GM19328 (cell line): ENCODE measurements at regions not wholly inside any gene's neighbourhood (a gene's known extent, or its start where the extent isn't known, plus 50 kb on each side); places are given as distances from the start of the nearest gene placed in this dataset.

ENCODE experiments used
- ATAC-seq: cut with Tn5 transposase; IDR thresholded peaks from one replicate; pipeline ENCODE4 v1.9.1; 2021; ENCODE audit warnings: mild to moderate bottlenecking, moderate library complexity; ENCODE audit not compliant: unreplicated experiment

DNA sequence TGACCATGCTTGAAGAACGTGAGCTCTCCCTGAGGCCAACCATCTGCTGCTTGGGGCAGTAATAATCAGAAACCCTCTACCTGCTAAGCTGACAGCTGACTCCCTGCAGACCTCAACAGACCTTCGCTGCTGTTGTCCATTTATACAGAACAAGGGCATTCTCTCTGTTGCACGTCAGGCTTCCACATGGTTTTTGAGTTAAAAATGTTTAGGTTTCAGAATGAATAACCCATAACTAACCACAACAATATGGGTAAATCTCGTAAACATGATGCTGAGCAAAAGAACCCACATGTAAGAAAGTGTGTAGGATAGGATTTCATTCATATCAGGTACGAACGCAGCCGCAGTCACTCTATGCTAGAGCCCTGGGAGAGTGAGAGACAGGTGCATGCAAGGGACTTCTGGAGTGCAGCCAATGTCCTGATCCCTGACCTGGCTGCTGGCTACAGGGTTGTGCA is 348.5 kb downstream of the MED10 start:
- no peak for ATAC-seq

DNA sequence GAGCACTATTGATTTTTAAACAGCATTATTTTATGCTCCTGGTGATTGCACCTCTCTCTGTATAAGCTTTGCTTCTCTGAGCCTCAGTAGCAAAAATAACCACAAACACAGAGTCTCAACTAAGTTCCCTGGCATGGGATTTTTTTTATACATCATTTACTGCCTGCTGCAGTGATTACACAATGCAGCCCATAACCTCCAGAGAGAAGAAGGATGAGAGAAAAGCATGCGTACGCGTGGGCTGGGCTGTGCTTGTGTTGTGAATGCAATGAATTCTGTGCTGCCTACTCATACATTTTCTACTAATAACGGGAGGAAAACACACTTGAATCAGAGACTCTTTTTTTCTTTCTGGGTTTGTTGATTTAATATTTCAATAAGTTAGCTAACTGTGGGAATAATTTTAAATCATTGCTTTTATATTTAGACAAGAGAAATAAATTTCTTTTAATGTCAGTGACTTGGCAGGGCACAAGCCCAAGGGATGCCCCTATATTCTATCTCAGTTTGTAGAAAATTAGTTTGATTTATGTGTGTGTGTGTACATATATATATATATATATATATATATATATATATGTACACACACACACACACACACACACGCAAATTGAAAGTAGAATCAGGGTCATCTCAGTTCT is 351.5 kb downstream of the MED10 start:
- ATAC-seq = no peak

DNA sequence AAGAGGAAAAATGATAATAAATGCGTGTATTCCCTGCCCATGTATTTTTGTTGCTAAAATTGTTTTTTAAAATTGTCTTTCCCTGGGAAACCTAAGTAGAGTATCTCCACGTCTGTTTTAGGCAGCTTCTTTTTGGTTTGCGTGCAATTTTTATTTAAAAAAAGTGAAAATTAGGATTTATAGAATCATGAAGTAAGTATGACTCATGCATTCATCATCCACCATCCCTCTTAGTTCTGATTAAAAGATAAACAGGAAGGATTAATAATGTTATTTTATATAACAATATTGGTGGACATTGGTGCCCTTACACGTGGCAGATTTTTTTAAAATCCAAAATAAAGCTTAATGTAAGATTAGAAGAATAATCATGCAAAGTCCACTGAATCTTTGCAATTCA is 358.7 kb downstream of the MED10 start:
- ATAC-seq = no peak

DNA sequence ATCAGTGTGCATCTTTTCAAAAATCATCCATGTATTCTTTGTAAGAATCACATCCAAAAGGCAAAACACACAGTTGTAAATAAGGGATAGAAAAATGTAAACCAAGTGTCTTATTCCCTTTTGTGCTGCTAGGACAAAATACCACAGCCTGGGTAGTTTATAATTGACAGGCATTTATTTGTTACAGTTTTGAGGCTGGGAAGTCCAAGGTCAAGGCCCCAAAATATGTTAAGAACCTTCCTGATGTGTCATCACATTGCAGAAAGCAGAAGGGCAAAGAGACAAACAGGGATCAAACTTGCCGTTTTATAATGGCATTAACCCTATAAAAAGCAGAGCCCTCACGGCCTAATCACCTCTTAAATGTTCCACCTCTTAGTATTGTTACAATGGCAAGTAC is 364.8 kb downstream of the MED10 start:
- no peak for ATAC-seq

DNA sequence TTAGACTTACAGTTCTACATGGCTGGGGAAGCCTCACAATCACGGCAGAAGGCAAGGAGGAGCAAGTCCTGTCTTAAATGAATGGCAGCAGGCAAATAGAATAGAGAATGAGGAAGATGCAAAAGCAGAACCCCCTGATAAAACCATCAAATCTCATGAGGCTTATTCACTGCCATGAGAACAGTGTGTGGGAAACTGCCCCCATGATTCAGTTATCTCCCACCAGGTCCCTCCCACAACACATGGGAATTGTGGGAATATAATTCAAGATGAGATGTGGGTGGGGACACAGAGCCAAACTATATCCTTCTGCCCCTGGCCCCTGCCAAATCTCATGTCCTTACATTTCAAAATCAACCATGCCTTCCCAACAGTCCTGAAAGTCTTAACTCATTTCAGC is 367.1 kb downstream of the MED10 start:
- no peak for ATAC-seq

DNA sequence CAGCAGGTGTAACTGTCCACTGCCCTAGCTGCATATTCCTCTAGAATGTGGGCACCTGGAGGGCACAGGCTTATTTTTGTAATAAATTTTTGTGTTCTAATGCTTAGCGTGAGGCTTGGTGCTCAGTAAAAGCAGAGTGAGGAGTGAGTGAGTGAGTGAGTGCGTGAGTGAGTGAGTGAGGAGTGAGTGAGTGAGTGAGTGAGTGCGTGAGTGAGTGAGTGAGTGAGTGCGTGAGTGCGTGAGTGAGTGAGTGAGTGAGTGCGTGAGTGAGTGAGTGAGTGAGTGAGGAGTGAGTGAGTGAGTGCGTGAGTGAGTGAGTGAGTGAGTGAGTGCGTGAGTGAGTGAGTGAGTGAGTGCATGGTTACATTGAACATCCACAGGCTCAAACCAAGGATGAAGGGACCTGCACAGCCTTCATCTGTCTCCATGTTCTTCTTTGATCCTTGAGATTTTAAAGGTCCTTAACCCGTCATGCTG is 371.5 kb downstream of the MED10 start:
- no peak for ATAC-seq

DNA sequence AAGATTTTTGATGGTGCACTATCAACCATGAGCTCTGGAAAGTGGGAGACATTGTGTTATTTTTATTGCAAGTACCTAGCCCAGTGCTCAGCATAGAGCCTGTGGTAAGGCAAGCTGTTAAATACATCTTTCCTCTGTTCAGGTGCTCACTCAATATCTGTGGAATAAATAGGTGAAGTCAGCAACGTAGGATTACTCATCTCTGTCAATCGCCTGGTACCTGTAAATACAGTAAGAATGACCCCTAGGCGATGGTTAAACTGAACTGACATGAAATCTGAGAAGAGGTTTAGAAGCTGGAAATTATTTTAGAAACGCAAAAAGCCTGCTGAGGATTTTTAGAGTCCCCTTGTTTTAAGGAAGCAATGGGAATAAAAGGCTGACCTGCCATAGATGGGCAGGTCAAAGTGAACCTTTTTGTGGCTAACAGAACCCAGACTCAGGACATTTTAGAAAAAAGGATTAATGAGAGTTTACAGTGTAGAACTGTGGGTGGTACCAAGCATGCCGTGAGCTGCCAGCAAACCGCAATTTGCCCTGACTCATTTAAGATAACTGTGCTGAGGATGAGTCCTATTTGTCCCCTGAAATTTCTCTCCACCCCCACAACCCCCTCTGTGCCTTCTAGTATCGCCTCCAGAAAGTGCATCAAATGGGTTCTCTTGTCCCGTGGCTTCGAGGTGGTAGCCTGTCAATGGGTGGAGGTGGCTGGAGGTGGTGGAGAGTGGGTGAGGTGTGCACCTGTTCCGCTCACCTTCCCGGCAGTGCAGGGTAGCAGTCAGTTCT is 375.1 kb downstream of the MED10 start:
- ATAC-seq = no peak

DNA sequence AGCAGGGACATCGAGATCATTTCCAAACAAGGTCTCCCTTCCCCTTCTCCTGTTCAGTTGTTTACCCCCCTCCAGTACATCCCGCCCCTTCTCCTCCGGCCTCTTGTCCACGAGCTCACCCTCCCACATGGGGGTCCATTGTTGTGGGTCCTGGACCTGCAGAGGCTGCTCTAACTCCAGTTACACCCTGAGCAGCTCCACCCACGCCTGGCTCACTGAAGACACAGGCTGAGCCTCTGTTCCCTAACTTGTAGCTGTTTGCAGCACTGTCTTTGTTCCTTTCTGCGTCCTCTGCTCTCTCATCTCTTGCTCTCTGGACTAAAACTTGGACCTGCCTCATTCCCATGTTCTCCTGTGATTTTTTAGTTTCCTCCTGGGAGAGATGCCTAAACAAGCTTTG is 377.5 kb downstream of the MED10 start:
- no peak for ATAC-seq

DNA sequence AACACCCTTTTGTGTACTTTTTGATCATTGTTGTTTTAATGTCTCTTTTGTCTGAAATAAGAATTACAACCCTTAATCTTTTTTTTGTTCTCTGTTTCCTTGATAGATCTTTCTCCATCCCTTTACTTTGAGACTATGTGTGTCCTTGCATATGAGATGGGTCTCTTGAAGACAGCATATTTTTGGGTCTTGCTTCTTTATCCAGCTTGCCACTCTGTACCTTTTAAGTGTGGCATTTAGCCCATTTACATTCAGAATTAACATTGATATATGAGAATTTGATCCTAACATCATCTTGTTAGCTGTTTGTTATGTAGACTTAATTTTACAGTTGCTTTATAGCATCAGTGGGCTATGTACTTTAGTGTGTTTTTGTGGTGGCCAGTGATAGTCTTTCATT is 382.5 kb downstream of the MED10 start:
- ATAC-seq = no peak

DNA sequence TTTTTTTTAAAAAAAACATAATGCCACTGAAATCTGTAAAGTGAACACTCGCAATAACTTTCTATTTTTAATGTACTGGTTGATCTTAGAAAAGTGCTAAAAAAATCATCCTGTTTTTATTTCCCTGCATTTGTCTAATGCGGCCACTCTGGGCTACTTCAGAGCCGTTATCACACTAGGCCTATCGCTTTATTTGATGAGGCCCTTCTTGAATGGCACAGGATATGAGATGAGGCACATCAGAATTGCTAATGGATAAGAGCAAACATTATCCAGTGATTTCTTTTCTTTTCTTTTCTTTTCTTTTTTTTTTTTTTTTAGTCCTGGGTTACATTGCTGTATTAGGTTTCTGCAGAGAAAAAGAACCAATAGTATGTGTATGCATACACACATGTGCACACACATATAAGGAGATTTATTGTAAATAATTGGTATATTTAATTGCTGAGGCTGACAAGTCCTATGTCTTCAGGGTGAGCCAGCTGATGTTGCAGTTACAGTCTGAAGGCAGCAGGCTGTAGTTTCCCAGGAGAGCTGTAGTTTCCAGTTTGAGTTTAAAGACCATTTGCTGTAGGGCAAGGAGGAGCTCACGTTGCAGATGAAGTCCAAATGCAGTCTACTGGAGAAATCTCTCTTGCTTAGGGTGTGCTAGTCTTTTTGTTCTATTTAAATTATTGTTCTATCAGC is 391.7 kb downstream of the MED10 start:
- no peak for ATAC-seq

DNA sequence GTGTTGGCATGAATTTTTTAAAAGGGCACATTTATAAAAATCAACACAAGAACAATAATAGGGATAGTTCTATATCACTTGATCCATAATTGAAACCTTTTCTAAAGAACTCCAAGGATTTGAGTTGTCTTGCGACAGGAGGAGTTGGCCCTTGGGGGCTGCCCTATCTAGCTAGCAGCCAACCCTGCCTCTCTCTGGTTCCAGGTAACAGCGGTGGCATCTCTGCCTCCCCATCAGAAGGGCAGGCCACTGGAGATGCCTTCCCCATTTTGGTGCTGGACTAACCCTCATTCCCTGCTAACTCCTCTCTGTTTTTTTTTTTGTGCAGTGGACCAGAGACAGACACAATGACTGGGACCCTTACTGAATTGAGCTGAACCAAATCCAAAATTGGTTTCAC is 393.0 kb downstream of the MED10 start:
- no peak for ATAC-seq

DNA sequence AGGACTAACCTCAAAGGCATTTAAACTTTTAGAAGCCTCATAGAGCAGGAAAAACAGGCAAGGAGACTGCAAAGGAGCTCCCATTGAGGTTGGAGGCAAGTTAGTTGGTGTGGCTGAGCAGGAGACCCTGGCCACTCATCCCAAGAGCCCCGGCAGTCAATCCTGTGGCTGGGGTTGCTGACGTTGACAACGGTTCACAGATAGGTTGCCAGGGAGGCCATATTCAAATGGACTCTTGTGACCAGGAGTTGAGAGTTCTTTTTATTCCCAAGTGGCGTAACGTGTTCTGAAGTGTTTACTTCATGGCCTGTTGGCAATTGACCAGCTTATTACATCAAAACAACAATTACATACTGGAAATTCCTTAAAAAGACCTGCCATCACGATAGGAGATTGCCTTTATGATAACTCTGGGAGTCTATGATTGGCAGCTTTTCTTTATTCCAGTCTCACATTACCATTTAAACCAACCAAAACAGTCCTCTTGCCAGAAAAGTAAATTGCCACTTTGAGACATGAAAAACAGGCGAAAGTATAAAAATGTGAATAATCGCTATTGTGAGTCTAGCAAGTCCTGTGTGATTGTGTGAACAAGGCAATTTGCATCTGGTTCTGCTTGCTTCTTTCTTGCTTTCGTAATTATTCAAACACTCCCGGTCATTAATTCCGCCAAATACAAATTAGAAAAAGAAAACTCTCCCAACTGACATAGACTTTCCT is 394.9 kb downstream of the MED10 start:
- ATAC-seq = no peak

DNA sequence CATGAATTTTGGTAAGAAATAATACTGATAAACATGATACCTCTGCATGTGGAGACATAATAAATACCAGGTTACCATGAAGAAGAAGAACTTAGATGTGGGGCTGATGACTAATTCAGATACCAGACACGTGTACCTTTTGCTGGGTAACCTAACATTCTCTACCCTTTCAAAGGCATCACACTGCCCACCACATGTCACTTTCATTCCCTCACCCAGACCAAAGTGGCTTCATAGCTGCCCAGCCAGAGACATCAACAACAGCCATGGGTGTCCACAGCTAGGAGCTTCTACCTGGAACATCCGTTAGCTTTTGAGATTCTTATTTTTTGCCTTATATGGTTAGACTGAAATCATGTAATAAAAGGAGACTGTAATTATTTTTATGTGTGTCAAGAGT is 396.8 kb downstream of the MED10 start:
- no peak for ATAC-seq

DNA sequence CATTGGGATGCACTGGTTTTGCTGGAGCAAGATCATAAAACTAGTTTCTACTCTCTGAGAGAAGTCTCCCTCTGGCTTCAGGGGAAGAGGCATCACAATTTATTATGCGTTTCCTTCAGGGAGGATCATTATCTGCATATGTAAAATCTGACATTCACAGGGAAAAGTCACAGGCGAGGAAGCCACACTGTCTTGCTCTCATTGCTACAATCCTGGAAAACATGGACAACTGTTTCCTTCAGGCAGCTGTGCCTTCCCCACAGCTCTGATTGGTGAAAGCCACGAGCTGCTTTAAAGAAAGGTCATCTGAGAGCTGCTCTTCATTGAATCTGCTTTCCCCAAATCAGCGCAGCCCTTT is 397.8 kb downstream of the MED10 start:
- ATAC-seq = no peak

DNA sequence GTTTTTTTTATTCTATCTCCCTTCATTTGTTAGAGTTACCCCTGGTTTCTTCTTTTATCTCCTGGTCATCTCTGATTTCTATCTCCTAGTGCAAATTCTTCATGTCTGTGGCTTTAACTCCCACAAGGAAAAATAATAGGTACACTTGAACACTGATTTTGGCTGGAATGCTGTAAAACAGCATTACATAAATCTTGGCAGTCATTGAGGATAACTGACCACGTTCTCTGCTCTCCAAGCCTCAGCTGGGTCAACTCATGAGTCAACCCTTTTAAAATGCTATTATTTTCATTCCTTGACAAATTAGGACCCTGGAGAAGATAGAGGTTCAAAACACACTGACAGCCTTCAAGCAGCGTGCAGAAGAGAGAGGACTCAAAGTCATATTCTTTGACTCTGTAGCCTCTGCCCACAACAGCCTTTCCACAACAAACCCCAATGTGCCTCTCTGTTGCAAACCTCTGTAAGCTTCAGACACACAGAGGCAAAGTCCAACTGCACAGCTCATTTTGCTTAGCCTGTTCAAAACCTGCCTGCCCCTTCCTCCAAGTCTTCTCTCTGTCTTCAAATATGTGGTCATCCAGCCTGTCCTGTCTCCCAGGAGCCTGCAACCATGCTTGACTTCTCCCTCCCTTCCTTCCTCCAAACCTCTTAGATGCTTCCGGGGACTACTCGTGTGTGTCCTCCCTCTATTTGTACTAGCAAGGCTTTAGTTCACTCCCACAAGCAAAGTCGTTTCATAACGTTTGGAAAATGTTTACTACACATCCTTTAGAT is 398.4 kb downstream of the MED10 start:
- no peak for ATAC-seq

DNA sequence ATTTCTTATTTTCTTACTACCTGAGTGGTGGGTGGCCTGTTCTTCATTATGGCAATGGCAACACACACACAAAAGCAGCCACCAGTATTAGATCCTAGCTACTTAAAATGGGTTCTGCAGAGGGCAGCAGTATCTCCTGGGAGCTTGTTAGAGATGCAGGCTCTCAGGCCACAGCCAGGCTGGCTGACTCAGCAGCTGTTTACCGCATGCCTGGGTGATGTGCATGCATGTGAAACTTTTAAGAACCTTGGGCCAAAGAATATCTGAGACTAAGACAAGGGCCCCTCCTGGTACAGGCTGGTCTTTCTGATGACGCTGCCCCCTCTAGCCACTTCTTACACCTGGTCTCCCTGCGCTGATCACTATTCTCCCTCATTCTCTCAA is 399.0 kb downstream of the MED10 start:
- no peak for ATAC-seq

DNA sequence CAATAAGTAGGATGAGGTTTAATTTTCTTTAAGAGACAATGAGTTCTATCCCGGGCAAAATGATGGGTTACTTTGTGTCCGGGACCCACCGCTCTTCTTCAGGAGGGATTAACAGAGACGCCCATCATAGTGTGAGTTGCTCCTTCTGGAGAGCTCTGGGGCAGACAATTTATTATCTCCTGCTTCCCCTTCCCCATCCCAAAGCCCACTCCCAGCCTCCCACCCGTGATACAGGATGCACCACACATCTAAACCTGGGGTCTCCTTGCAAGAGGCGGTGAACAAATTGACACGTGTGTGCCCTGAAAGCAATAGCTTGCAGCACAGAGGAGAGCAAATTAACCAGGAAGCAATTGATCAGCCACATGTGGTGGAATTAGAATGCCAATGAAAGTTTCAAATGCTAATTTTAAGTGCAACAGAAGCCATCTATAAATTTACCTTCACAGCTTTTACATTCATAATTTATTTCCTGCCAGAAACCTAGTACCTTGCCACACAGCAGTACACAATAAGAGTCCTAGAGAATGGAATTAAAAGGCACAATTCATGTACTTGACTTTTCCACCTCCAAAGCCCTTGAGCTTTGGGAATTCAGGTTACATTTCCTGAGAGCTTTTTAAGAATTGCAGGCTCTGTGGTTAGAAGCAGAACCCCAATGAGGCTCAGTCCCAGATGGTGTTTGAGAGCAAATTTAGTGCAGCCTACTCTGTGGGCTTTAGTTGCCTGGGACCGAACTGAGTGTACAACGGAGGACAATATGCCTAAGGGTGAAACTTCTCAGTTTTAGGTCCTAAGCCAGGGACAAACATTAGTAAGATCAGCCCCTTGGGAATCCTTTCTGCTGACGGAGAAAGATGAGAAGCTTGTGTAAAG is 399.6 kb downstream of the MED10 start:
- no peak for ATAC-seq

DNA sequence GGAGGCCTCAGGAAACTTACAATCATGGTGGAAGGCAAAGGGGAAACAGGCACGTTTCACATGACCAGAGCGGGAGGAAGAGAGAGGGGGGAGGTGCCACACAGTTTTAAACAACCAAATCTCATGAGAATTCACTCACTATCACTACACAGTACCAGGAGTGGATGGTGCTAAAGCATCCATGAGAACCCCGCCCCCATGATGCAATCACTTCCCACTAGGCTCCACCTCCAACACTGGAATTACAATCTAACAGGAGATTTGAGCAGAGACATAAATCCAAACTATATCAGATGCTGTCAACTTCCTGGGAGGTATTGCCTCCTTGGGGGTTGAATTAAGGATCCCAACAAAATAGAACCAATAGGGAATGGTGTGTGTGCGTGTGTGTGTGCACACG is 407.1 kb downstream of the MED10 start:
- ATAC-seq = no peak

DNA sequence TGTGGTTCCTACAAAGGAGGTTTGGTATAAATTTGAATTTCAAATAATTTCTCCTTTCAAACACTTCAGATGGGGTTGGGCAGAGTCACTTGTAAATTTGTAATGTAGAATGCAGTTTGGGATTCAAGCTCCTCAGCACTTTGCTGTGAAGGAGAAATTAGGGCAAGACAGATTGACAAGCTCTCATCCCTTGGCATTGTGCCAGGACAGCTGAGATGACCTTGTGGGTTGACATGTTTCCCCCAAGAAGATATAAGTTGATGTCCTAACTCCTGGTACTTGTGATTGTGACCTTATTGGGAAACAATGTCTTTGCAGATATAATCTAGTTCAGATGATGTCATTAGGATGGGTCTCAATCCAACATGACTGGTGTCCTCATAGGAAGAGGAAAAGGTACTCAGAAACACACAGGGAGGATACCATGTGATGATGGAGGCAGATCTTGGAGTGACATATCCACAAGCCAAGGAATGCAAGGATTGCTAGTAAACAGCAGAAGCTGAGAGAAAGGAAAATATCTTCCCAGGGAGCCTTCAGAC is 408.3 kb downstream of the MED10 start:
- ATAC-seq = no peak
